ENCODE measurements at regions not wholly inside any gene's neighbourhood (a gene's known extent, or its start where the extent isn't known, plus 50 kb on each side); places are given as distances from the start of the nearest gene placed in this dataset.

- DNase-seq (ENCODE audit: low spot score) = no peak
Measured at GRCh38 chr2:20539776-20540586, 93.1 kb downstream of the RHOB start.

- DNase-seq (ENCODE audit: low spot score) = no peak
Measured at GRCh38 chr2:20540587-20541293, 93.9 kb downstream of the RHOB start.

GRCh38 chr2:20541294-20541640 lies 94.4 kb downstream of the RHOB start:
- DNase-seq (ENCODE audit: low spot score) = no peak

- DNase-seq (ENCODE audit: low spot score) = no peak
Measured at GRCh38 chr2:20541651-20542050, 94.8 kb downstream of the RHOB start.

GRCh38 chr2:20542269-20542668 lies 95.4 kb downstream of the RHOB start:
- no peak for DNase-seq (ENCODE audit: low spot score)

- DNase-seq (ENCODE audit: low spot score) = no peak
Measured at GRCh38 chr2:20542746-20543468, 96.0 kb downstream of the RHOB start.

- no peak for DNase-seq (ENCODE audit: low spot score)
Measured at GRCh38 chr2:20543469-20544152, 96.7 kb downstream of the RHOB start.

GRCh38 chr2:20544153-20544747 lies 97.4 kb downstream of the RHOB start:
- no peak for DNase-seq (ENCODE audit: low spot score)

- DNase-seq (ENCODE audit: low spot score) = no peak
Measured at GRCh38 chr2:20549144-20549543, 101.8 kb downstream of the HS1BP3 start.

GRCh38 chr2:20549691-20550348 lies 101.1 kb downstream of the HS1BP3 start:
- DNase-seq (ENCODE audit: low spot score) = no peak

GRCh38 chr2:20551260-20551944 lies 99.5 kb downstream of the HS1BP3 start:
- no peak for DNase-seq (ENCODE audit: low spot score)

GRCh38 chr2:20551945-20552328 lies 99.0 kb downstream of the HS1BP3 start:
- no peak for DNase-seq (ENCODE audit: low spot score)

- DNase-seq (ENCODE audit: low spot score) = no peak
Measured at GRCh38 chr2:20552847-20553246, 98.1 kb downstream of the HS1BP3 start.

- no peak for DNase-seq (ENCODE audit: low spot score)
Measured at GRCh38 chr2:20553580-20553979, 97.3 kb downstream of the HS1BP3 start.

- DNase-seq (ENCODE audit: low spot score) = no peak
Measured at GRCh38 chr2:20555954-20556353, 94.9 kb downstream of the HS1BP3 start.

GRCh38 chr2:20556756-20557155 lies 94.1 kb downstream of the HS1BP3 start:
- DNase-seq (ENCODE audit: low spot score) = no peak

- DNase-seq (ENCODE audit: low spot score) = no peak
Measured at GRCh38 chr2:20557226-20557625, 93.7 kb downstream of the HS1BP3 start.

GRCh38 chr2:20557635-20558034 lies 93.3 kb downstream of the HS1BP3 start:
- DNase-seq (ENCODE audit: low spot score) = no peak

GRCh38 chr2:20558391-20559150 lies 92.3 kb downstream of the HS1BP3 start:
- DNase-seq (ENCODE audit: low spot score) = no peak

- no peak for DNase-seq (ENCODE audit: low spot score)
Measured at GRCh38 chr2:20559277-20559676, 91.6 kb downstream of the HS1BP3 start.
